Muscle layer of duodenum (tissue), 2 donors: ENCODE measurements at regions not wholly inside any gene's neighbourhood (a gene's known extent, or its start where the extent isn't known, plus 50 kb on each side); places are given as distances from the start of the nearest gene placed in this dataset.

Source experiments
- H3K27ac ChIP-seq: one replicate; pipeline ENCODE4 v1.7.0; 2013; ENCODE audit warnings: mild to moderate bottlenecking, low read length
- H3K27me3 ChIP-seq: one replicate; pipeline ENCODE4 v1.7.0; 2013; ENCODE audit warnings: low read depth, mild to moderate bottlenecking, control low read depth, low read length
- H3K36me3 ChIP-seq, 2 donors: one replicate each; pipeline ENCODE4 v1.7.0; 2013; ENCODE audit warnings: low read length in 2 of 2, control low read depth in 1 of 2, mild to moderate bottlenecking in 1 of 2; ENCODE audit not compliant: insufficient read depth in 2 of 2, control insufficient read depth in 1 of 2
- H3K4me1 ChIP-seq, 2 donors: one replicate each; pipeline ENCODE4 v1.7.0; 2013; ENCODE audit warnings: low read length in 2 of 2, mild to moderate bottlenecking in 2 of 2, control low read depth in 1 of 2, moderate library complexity in 1 of 2; ENCODE audit not compliant: insufficient read depth in 2 of 2, control insufficient read depth in 1 of 2
- H3K4me3 ChIP-seq, 2 donors: one replicate each; pipeline ENCODE4 v1.7.0; 2013; ENCODE audit warnings: low read length in 2 of 2, low read depth in 1 of 2, mild to moderate bottlenecking in 1 of 2
- H3K9me3 ChIP-seq, 2 donors: one replicate each; pipeline ENCODE4 v1.7.0; 2013; ENCODE audit warnings: low read length in 2 of 2, control low read depth in 1 of 2, mild to moderate bottlenecking in 1 of 2; ENCODE audit not compliant: control insufficient read depth in 1 of 2
- donor health status: healthy.

DNA sequence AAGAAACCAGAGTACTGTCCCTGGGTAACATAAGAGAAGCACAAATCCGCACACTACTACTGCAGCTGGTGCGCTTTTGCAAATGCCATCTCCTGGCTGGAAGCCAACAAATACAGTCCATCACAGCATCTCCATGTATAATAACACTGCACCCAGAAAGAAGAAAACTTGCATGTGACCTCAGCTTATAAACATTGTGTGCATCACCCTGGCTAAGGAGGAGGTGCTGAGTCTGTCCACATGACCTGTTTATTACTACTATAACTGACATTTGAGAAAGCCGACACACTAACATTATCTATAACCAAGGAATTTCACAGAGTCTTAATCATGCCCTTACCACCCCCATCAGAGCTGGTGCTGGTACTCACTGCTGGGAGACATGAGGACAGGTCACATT lies 516.8 kb downstream of the CFAP47 start:
- Histone ChIP-seq H3K4me1 (no peaks in the 10 kb centered on the region), H3K27ac (no peak overlapping the region), H3K9me3 (no peaks in the 10 kb centered on the region), H3K36me3 (no peaks in the 10 kb centered on the region), H3K27me3 (no peaks in the 10 kb centered on the region), H3K4me3 (no peak overlapping the region)

GRCh38 chrX:36443007-36443406 lies 523.5 kb downstream of the CFAP47 start:
- Histone ChIP-seq H3K27me3 (no peaks in the 10 kb centered on the region), H3K36me3 (no peaks in the 10 kb centered on the region), H3K9me3 (no peaks in the 10 kb centered on the region), H3K4me3 (no peak overlapping the region), H3K4me1 (no peaks in the 10 kb centered on the region), H3K27ac (no peak overlapping the region)

DNA sequence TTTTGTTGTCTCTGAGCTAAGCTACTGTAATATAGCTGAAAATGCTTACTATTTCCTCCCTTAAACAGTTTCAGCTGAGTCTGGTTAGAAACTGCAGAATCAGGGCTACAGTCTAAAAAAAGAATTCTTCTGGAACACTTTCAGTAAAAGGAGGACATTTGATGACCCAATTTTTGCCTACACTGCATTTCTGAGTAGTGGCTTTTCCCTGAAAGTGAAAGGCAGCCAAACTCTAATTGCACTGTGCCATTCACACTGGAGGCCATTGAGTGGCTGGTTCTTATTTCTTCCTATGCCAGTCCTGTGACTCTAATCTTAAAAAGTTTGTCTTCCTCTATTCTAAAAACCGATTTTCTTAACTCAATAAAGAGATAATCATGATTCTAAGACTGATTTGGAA lies 526.0 kb downstream of the CFAP47 start:
- H3K36me3 ChIP-seq, result no peaks in the 10 kb centered on the region
- H3K4me3 ChIP-seq, result no peak overlapping the region
- no peaks in the 10 kb centered on the region for H3K4me1 ChIP-seq
- no peaks in the 10 kb centered on the region for H3K9me3 ChIP-seq
- H3K27me3 ChIP-seq, result no peaks in the 10 kb centered on the region
- H3K27ac ChIP-seq, result no peak overlapping the region

- Histone ChIP-seq H3K27ac (no peak overlapping the region), H3K4me1 (no peaks in the 10 kb centered on the region), H3K36me3 (no peaks in the 10 kb centered on the region), H3K27me3 (no peaks in the 10 kb centered on the region), H3K9me3 (no peaks in the 10 kb centered on the region), H3K4me3 (no peak overlapping the region)
Observed at GRCh38 chrX:36462142-36462541, 542.6 kb downstream of the CFAP47 start.

DNA sequence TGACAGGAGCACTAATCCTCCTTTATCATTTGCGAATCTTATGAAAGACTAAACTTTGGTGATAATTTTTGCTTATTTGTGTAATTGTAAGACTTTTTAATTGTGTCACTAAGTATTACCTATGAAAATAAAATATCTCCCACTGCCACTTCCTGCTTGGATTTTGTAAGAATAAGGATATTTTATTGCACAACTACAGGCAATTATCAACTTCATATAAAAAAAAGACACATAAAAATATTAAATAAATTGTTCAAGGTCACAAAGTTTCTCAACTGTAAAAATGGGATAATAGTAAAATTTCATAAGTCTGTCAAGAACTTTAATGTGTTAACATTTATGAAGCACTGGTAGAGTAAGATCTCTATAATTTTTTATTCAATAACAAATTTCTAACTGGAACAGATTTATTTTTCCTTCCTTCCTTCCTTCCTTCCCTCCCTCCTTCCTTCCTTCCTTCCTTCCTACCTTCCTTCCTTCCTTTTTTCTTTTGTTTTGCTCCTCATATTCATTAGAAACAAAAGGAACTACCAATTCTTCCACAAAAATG lies 527.6 kb upstream of the FAM47C start:
- Histone ChIP-seq H3K4me3 (no peak overlapping the region), H3K27me3 (no peaks in the 10 kb centered on the region), H3K4me1 (no peaks in the 10 kb centered on the region), H3K9me3 (no peaks in the 10 kb centered on the region), H3K36me3 (no peaks in the 10 kb centered on the region), H3K27ac (no peak overlapping the region)

GRCh38 chrX:36501169-36501702 lies 506.9 kb upstream of the FAM47C start:
- Histone ChIP-seq H3K4me3 (no peak overlapping the region), H3K27me3 (no peaks in the 10 kb centered on the region), H3K4me1 (no peaks in the 10 kb centered on the region), H3K9me3 (no peaks in the 10 kb centered on the region), H3K27ac (no peak overlapping the region), H3K36me3 (no peaks in the 10 kb centered on the region)

- Histone ChIP-seq H3K27me3 (no peaks in the 10 kb centered on the region), H3K4me1 (no peaks in the 10 kb centered on the region), H3K36me3 (no peaks in the 10 kb centered on the region), H3K27ac (no peak overlapping the region), H3K4me3 (no peak overlapping the region), H3K9me3 (peaks cover 0 to 8% of the 10 kb centered on the region in 2 donors)
Observed at GRCh38 chrX:36504625-36505024, 503.5 kb upstream of the FAM47C start.

- Histone ChIP-seq H3K36me3 (no peaks in the 10 kb centered on the region), H3K4me3 (no peak overlapping the region), H3K27me3 (no peaks in the 10 kb centered on the region), H3K9me3 (peaks cover 0 to 8% of the 10 kb centered on the region in 2 donors), H3K4me1 (no peaks in the 10 kb centered on the region), H3K27ac (no peak overlapping the region)
Observed at GRCh38 chrX:36508042-36508441, 500.1 kb upstream of the FAM47C start.

- no peaks in the 10 kb centered on the region for H3K27me3 ChIP-seq
- H3K9me3 ChIP-seq, result peaks cover 0 to 8% of the 10 kb centered on the region in 2 donors
- no peak overlapping the region for H3K4me3 ChIP-seq
- H3K4me1 ChIP-seq, result no peaks in the 10 kb centered on the region
- no peaks in the 10 kb centered on the region for H3K36me3 ChIP-seq
- H3K27ac ChIP-seq, result no peak overlapping the region
Observed at GRCh38 chrX:36510736-36511135, 497.4 kb upstream of the FAM47C start.

DNA sequence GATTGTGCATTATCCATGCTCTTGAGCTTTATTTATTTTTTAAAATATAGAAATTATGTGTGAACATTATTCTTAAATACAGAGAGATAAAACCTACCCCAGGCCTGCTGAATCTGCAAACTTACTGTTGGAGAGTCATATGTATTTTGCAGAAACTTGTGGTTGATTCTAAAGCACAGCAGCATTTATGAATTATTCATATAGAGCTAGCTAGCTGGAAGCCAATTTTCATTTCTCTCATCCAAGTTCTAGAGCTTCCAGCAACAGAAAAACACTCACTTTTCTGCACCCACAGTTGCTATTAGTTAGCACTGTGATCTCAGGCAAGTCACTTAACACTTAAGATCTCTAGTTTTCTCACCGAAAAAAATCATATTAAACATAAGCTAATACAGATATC lies 479.5 kb upstream of the FAM47C start:
- Histone ChIP-seq H3K4me1 (no peaks in the 10 kb centered on the region), H3K27ac (no peak overlapping the region), H3K27me3 (no peaks in the 10 kb centered on the region), H3K4me3 (no peak overlapping the region), H3K36me3 (no peaks in the 10 kb centered on the region), H3K9me3 (no peaks in the 10 kb centered on the region)

DNA sequence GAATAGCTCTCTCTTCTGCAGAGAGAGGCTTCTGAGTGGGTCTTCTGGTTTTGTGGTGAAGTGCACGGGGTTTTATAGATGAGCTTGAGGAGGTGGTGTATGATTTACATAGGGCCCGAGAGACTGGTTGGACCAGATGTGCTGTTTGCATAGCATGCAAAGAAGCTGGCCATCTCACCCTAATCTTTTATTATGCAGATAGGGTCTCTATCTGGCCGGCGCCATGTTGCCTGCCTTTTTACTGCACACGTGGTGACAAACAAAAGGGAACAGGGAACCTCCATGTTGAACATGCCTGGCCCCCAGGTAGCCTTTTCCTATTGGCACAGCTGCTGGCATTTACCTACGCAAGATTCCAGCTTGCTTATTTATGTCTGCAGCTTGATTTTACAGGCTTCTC lies 473.3 kb upstream of the FAM47C start:
- Histone ChIP-seq H3K4me3 (no peak overlapping the region), H3K4me1 (no peaks in the 10 kb centered on the region), H3K27ac (no peak overlapping the region), H3K27me3 (no peaks in the 10 kb centered on the region), H3K36me3 (no peaks in the 10 kb centered on the region), H3K9me3 (no peaks in the 10 kb centered on the region)

DNA sequence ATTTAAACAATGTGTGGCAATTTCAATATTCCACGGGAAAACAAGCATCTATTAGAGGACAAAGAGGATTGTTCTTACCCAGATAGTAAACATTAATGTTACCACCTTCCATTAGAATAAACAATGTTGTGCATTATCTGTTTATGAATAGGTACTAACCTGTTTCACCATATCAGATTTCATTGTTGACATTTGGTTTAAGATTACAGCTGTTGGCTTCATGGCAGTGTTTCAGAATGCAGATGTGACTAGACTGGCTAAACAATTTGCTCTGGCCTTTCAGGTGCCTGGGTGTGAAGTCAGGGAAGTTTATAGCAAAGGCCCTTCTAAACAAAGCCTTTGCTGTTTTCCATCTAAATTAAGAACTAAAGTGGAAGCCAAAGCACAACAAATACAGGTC lies 464.7 kb upstream of the FAM47C start:
- Histone ChIP-seq H3K4me1 (no peaks in the 10 kb centered on the region), H3K27me3 (no peaks in the 10 kb centered on the region), H3K27ac (no peak overlapping the region), H3K4me3 (no peak overlapping the region), H3K36me3 (no peaks in the 10 kb centered on the region), H3K9me3 (no peaks in the 10 kb centered on the region)
